Neural progenitor cell (in vitro differentiated cells): ENCODE measurements at regions not wholly inside any gene's neighbourhood (a gene's known extent, or its start where the extent isn't known, plus 50 kb on each side); places are given as distances from the start of the nearest gene placed in this dataset.

Experiments used
- DNase-seq: peaks from one replicate; pipeline ENCODE4 v3.0.0-alpha.2; 2016; ENCODE audit warnings: low spot score
- H2AFZ ChIP-seq: fragments of 200-600 bp; sonication (generic); replicated peaks from 2 replicates; pipeline ENCODE4 v1.6.1; 2016; ENCODE audit warnings: antibody characterized with exemption
- H3F3A ChIP-seq: fragments of 200-600 bp; sonication (generic); 2 replicates; pipeline ENCODE4 v1.6.1; 2016; ENCODE audit warnings: antibody characterized with exemption, low read depth
- H3K27ac ChIP-seq: fragments of 200-600 bp; sonication (generic); 2 replicates; pipeline ENCODE4 v1.5.1; 2016; ENCODE audit warnings: mild to moderate bottlenecking
- H3K27me3 ChIP-seq: fragments of 200-600 bp; sonication (generic); 2 replicates; pipeline ENCODE4 v1.6.1; 2016; ENCODE audit warnings: mild to moderate bottlenecking, moderate library complexity
- H3K36me3 ChIP-seq: fragments of 200-600 bp; sonication (generic); 2 replicates; pipeline ENCODE4 v1.5.1; 2016
- H3K4me1 ChIP-seq: fragments of 200-600 bp; sonication (generic); 2 replicates; pipeline ENCODE4 v1.6.1; 2016; ENCODE audit warnings: mixed run types
- H3K4me2 ChIP-seq: fragments of 200-600 bp; sonication (generic); 2 replicates; pipeline ENCODE4 v1.6.1; 2016
- H3K4me3 ChIP-seq: fragments of 200-600 bp; sonication (generic); 2 replicates; pipeline ENCODE4 v1.5.1; 2016
- H3K79me2 ChIP-seq: fragments of 200-600 bp; sonication (generic); 2 replicates; pipeline ENCODE4 v1.6.1; 2016; ENCODE audit warnings: low read depth
- H3K9ac ChIP-seq: fragments of 200-600 bp; sonication (generic); 2 replicates; pipeline ENCODE4 v1.6.1; 2016
- H3K9me3 ChIP-seq: fragments of 200-600 bp; sonication (generic); 2 replicates; pipeline ENCODE4 v1.5.1; 2016; ENCODE audit warnings: low read depth
- H4K20me1 ChIP-seq: fragments of 200-600 bp; sonication (generic); 2 replicates; pipeline ENCODE4 v1.6.1; 2016; ENCODE audit warnings: low read depth
- H3K27ac Mint-ChIP-seq: 3 replicates; pipeline ENCODE4 v1.8.0; 2021; ENCODE audit warnings: mixed read lengths
- H3K27me3 Mint-ChIP-seq: 2 replicates; pipeline ENCODE4 v1.8.0; 2022; ENCODE audit warnings: low read depth, mild to moderate bottlenecking, inconsistent platforms, moderate library complexity, mixed read lengths; ENCODE audit not compliant: insufficient read depth
- H3K36me3 Mint-ChIP-seq: 3 replicates; pipeline ENCODE4 v1.8.0; 2021; ENCODE audit warnings: mixed read lengths
- H3K4me1 Mint-ChIP-seq: 3 replicates; pipeline ENCODE4 v1.8.0; 2021; ENCODE audit warnings: mixed read lengths
- H3K4me3 Mint-ChIP-seq: 3 replicates; pipeline ENCODE4 v1.8.0; 2021; ENCODE audit warnings: mild to moderate bottlenecking, moderate library complexity, mixed read lengths
- H3K9me3 Mint-ChIP-seq: 3 replicates; pipeline ENCODE4 v1.8.0; 2020; ENCODE audit warnings: mixed read lengths
- CTCF ChIP-seq: fragments of 200-600 bp; sonication (generic); IDR thresholded peaks from 2 replicates; pipeline ENCODE4 v1.5.1; 2017; ENCODE audit warnings: antibody characterized with exemption, mild to moderate bottlenecking
- EZH2 ChIP-seq: fragments of 200-600 bp; sonication (generic); IDR thresholded peaks from 2 replicates; pipeline ENCODE4 v1.6.1; 2017; ENCODE audit warnings: antibody characterized with exemption, mild to moderate bottlenecking, moderate library complexity
- EZH2phosphoT487 ChIP-seq: fragments of 200-600 bp; sonication (generic); IDR thresholded peaks from 2 replicates; pipeline ENCODE4 v1.6.1; 2017; ENCODE audit warnings: antibody characterized with exemption

- Mint-ChIP-seq H3K9me3 (no peaks in the 10 kb centered on the region), H3K36me3 (no peaks in the 10 kb centered on the region), H3K27ac (no peak overlapping the region), H3K4me3 (no peak overlapping the region), H3K27me3 (no peaks in the 10 kb centered on the region), H3K4me1 (no peaks in the 10 kb centered on the region)
- no peaks in the 10 kb centered on the region for H3F3A ChIP-seq
- peaks cover 7% of the 10 kb centered on the region for H3K36me3 ChIP-seq
- no peak overlapping the region for H3K9ac ChIP-seq
- H3K9me3 ChIP-seq: no peaks in the 10 kb centered on the region
- TF ChIP-seq EZH2 (no peak), CTCF (no peak), EZH2phosphoT487 (no peak)
- no peaks in the 10 kb centered on the region for H3K79me2 ChIP-seq
- no peaks in the 10 kb centered on the region for H4K20me1 ChIP-seq
- H3K27ac ChIP-seq: no peak overlapping the region
- no peak overlapping the region for H3K4me3 ChIP-seq
- H3K27me3 ChIP-seq: no peaks in the 10 kb centered on the region
- H2AFZ ChIP-seq: no peak overlapping the region
- H3K4me1 ChIP-seq: peaks cover 9% of the 10 kb centered on the region
- H3K4me2 ChIP-seq: no peak overlapping the region
- DNase-seq: no peak
These were observed 103.1 kb upstream of the NR4A3 start for GRCh38 chr9:99718631-99719030.

- Mint-ChIP-seq H3K4me3 (no peak overlapping the region), H3K27me3 (no peaks in the 10 kb centered on the region), H3K9me3 (no peaks in the 10 kb centered on the region), H3K4me1 (no peaks in the 10 kb centered on the region), H3K27ac (no peak overlapping the region), H3K36me3 (no peaks in the 10 kb centered on the region)
- no peak overlapping the region for H3K4me2 ChIP-seq
- H4K20me1 ChIP-seq: no peaks in the 10 kb centered on the region
- no peak for DNase-seq
- no peak overlapping the region for H3K27ac ChIP-seq
- no peaks in the 10 kb centered on the region for H3K79me2 ChIP-seq
- TF ChIP-seq EZH2 (no peak), CTCF (no peak), EZH2phosphoT487 (no peak)
- H3K9me3 ChIP-seq: no peaks in the 10 kb centered on the region
- H3K27me3 ChIP-seq: no peaks in the 10 kb centered on the region
- H3F3A ChIP-seq: no peaks in the 10 kb centered on the region
- H3K4me1 ChIP-seq: peaks cover 9% of the 10 kb centered on the region
- H3K4me3 ChIP-seq: no peak overlapping the region
- no peak overlapping the region for H2AFZ ChIP-seq
- H3K9ac ChIP-seq: no peak overlapping the region
- H3K36me3 ChIP-seq: peaks cover 7% of the 10 kb centered on the region
These were observed 101.1 kb upstream of the NR4A3 start for GRCh38 chr9:99720455-99721050.

- no peaks in the 10 kb centered on the region for H3K79me2 ChIP-seq
- peaks cover 7% of the 10 kb centered on the region for H3K36me3 ChIP-seq
- DNase-seq: no peak
- H3K27ac Mint-ChIP-seq: no peak overlapping the region
- peaks cover 9% of the 10 kb centered on the region for H3K4me1 ChIP-seq
- no peak overlapping the region for H3K9ac ChIP-seq
- no peak overlapping the region for H3K4me3 Mint-ChIP-seq
- H3K27me3 Mint-ChIP-seq: no peaks in the 10 kb centered on the region
- TF ChIP-seq CTCF (no peak), EZH2 (no peak), EZH2phosphoT487 (no peak)
- no peaks in the 10 kb centered on the region for H3K36me3 Mint-ChIP-seq
- H3F3A ChIP-seq: no peaks in the 10 kb centered on the region
- H2AFZ ChIP-seq: no peak overlapping the region
- H3K9me3 Mint-ChIP-seq: no peaks in the 10 kb centered on the region
- H3K4me1 Mint-ChIP-seq: no peaks in the 10 kb centered on the region
- H3K4me3 ChIP-seq: no peak overlapping the region
- H3K9me3 ChIP-seq: no peaks in the 10 kb centered on the region
- H3K27ac ChIP-seq: no peak overlapping the region
- no peaks in the 10 kb centered on the region for H3K27me3 ChIP-seq
- H3K4me2 ChIP-seq: no peak overlapping the region
- no peaks in the 10 kb centered on the region for H4K20me1 ChIP-seq
These were observed 99.8 kb upstream of the NR4A3 start for GRCh38 chr9:99721898-99722297.
